GM23338 (cell line): ENCODE measurements at regions not wholly inside any gene's neighbourhood (a gene's known extent, or its start where the extent isn't known, plus 50 kb on each side); places are given as distances from the start of the nearest gene placed in this dataset.

Experiments used
- ATAC-seq: fragments of 200-7000 bp; cut with Tn5 transposase; 3 replicates; pipeline ENCODE4 v1.9.1; 2020
- DNase-seq: peaks from one replicate; pipeline ENCODE4 v3.0.0-alpha.2; 2015; ENCODE audit warnings: low spot score
- H2AFZ ChIP-seq: fragments of 200-600 bp; sonication (generic); 2 replicates; pipeline ENCODE4 v1.8.0; 2016; ENCODE audit warnings: antibody characterized with exemption, mild to moderate bottlenecking, moderate library complexity
- H3F3A ChIP-seq: fragments of 200-600 bp; sonication (generic); replicated peaks from 2 replicates; pipeline ENCODE4 v1.8.0; 2017; ENCODE audit warnings: antibody characterized with exemption, mixed run types, low read depth
- H3K27ac ChIP-seq: fragments of 200-600 bp; sonication (generic); 2 replicates; pipeline ENCODE4 v1.6.1; 2016; ENCODE audit warnings: low read depth
- H3K27me3 ChIP-seq: fragments of 200-600 bp; sonication (generic); 2 replicates; pipeline ENCODE4 v1.8.0; 2016; ENCODE audit warnings: mild to moderate bottlenecking, mixed run types, moderate library complexity; ENCODE audit not compliant: insufficient read depth
- H3K36me3 ChIP-seq: fragments of 200-600 bp; sonication (generic); 2 replicates; pipeline ENCODE4 v1.8.0; 2016; ENCODE audit warnings: mild to moderate bottlenecking; ENCODE audit not compliant: insufficient read depth
- H3K4me1 ChIP-seq: fragments of 200-600 bp; sonication (generic); 2 replicates; pipeline ENCODE4 v1.8.0; 2016; ENCODE audit warnings: mild to moderate bottlenecking, moderate library complexity; ENCODE audit not compliant: insufficient read depth
- H3K4me2 ChIP-seq: fragments of 200-600 bp; sonication (generic); 2 replicates; pipeline ENCODE4 v1.7.1; 2017; ENCODE audit warnings: mixed run types
- H3K4me3 ChIP-seq: fragments of 200-600 bp; sonication (generic); 2 replicates; pipeline ENCODE4 v1.6.1; 2016; ENCODE audit warnings: mixed run types
- H3K79me2 ChIP-seq: fragments of 200-600 bp; sonication (generic); replicated peaks from 2 replicates; pipeline ENCODE4 v1.8.0; 2017; ENCODE audit warnings: mild to moderate bottlenecking; ENCODE audit not compliant: insufficient read depth
- H3K9me2 ChIP-seq: fragments of 200-600 bp; sonication (generic); 2 replicates; pipeline ENCODE4 v1.8.0; 2017; ENCODE audit not compliant: insufficient read depth
- H4K20me1 ChIP-seq: fragments of 200-600 bp; sonication (generic); replicated peaks from 2 replicates; pipeline ENCODE4 v1.8.0; 2017; ENCODE audit warnings: mild to moderate bottlenecking; ENCODE audit not compliant: insufficient read depth
- H3K27ac Mint-ChIP-seq: 2 replicates; pipeline ENCODE4 v1.8.0; 2020; ENCODE audit warnings: inconsistent platforms, mild to moderate bottlenecking, moderate library complexity, mixed read lengths
- H3K27me3 Mint-ChIP-seq: 3 replicates; pipeline ENCODE4 v1.8.0; 2022; ENCODE audit warnings: low read depth, mild to moderate bottlenecking, moderate library complexity, mixed read lengths, inconsistent platforms; ENCODE audit not compliant: insufficient read depth, poor library complexity
- H3K36me3 Mint-ChIP-seq: 3 replicates; pipeline ENCODE4 v1.8.0; 2021; ENCODE audit warnings: low read depth, mild to moderate bottlenecking, inconsistent platforms, moderate library complexity, mixed read lengths
- H3K4me1 Mint-ChIP-seq: 3 replicates; pipeline ENCODE4 v1.8.0; 2020; ENCODE audit warnings: mild to moderate bottlenecking, inconsistent platforms, mixed read lengths
- H3K4me3 Mint-ChIP-seq: 3 replicates; pipeline ENCODE4 v1.8.0; 2021; ENCODE audit warnings: moderate library complexity, mild to moderate bottlenecking, inconsistent platforms, mixed read lengths
- H3K9me3 Mint-ChIP-seq: 3 replicates; pipeline ENCODE4 v1.8.0; 2020; ENCODE audit warnings: moderate library complexity, mild to moderate bottlenecking, inconsistent platforms, mixed read lengths
- CREB1 ChIP-seq: fragments of 250-450 bp; sonication (Bioruptor Pico); IDR thresholded peaks from 2 replicates; pipeline ENCODE4 v1.5.0; 2020; ENCODE audit warnings: low read depth, mild to moderate bottlenecking, moderate library complexity
- ETS1 ChIP-seq: IDR thresholded peaks from 2 replicates; pipeline ENCODE4 v1.6.1; 2016; ENCODE audit warnings: antibody characterized with exemption
- EZH2 ChIP-seq: fragments of 200-600 bp; sonication (generic); IDR thresholded peaks from one replicate; pipeline ENCODE4 v1.8.0; 2017; ENCODE audit warnings: antibody characterized with exemption, mild to moderate bottlenecking, low read depth; ENCODE audit not compliant: unreplicated experiment
- EZH2phosphoT487 ChIP-seq: fragments of 200-600 bp; sonication (generic); IDR thresholded peaks from one replicate; pipeline ENCODE4 v1.8.1; 2018; ENCODE audit warnings: antibody characterized with exemption; ENCODE audit not compliant: unreplicated experiment
- NANOG ChIP-seq: IDR thresholded peaks from 2 replicates; pipeline ENCODE4 v1.6.1; 2016; ENCODE audit warnings: antibody characterized with exemption, borderline replicate concordance
- REST ChIP-seq: IDR thresholded peaks from one replicate; pipeline ENCODE4 v1.6.1; 2018; ENCODE audit warnings: antibody characterized with exemption; ENCODE audit not compliant: unreplicated experiment
- STAT1 ChIP-seq: IDR thresholded peaks from one replicate; pipeline ENCODE4 v1.6.1; 2016; ENCODE audit warnings: antibody characterized with exemption; ENCODE audit not compliant: unreplicated experiment
- ZNF114 ChIP-seq: fragments of 250-450 bp; sonication (Bioruptor Pico); IDR thresholded peaks from 2 replicates; pipeline ENCODE4 v1.5.0; 2020; ENCODE audit warnings: mild to moderate bottlenecking, moderate library complexity
- ZNF331 ChIP-seq: fragments of 250-450 bp; sonication (Bioruptor Pico); IDR thresholded peaks from 2 replicates; pipeline ENCODE4 v1.5.0; 2020; ENCODE audit warnings: low read depth, mild to moderate bottlenecking, moderate library complexity
- ZNF462 ChIP-seq: fragments of 250-450 bp; sonication (Bioruptor Pico); IDR thresholded peaks from 2 replicates; pipeline ENCODE4 v1.5.0; 2020; ENCODE audit warnings: mild to moderate bottlenecking, moderate library complexity

GRCh38 chr4:111323916-111324315 lies 701.0 kb upstream of the PITX2 start (continued):
- TF ChIP-seq ZNF462 (no peak), NANOG (no peak), ZNF331 (CRISPR knock-in tag) (no peak), EZH2 (no peak), EZH2phosphoT487 (no peak), CREB1 (CRISPR knock-in tag) (no peak), ETS1 (no peak), ZNF114 (CRISPR knock-in tag) (no peak)

GRCh38 chr4:111326450-111326849 lies 703.6 kb upstream of the PITX2 start:
- 0 out of 2 replicates have a peak overlapping the region, but pooled peaks have one; percentile 14 for H2AFZ ChIP-seq
- H3K27ac ChIP-seq, result no peak overlapping the region
- H3K27me3 Mint-ChIP-seq, result peaks cover 2% of the 10 kb centered on the region
- DNase-seq (no peak), ATAC-seq (no peak)
- H3K36me3 ChIP-seq, result no peaks in the 10 kb centered on the region
- H4K20me1 ChIP-seq, result no peaks in the 10 kb centered on the region
- H3K9me3 Mint-ChIP-seq, result no peaks in the 10 kb centered on the region
- H3K9me2 ChIP-seq, result 0 out of 2 replicates have a peak, but pooled peaks cover 2% of the 10 kb centered on the region
- no peak overlapping the region for H3K4me3 Mint-ChIP-seq
- no peaks in the 10 kb centered on the region for H3K4me1 ChIP-seq
- H3K4me3 ChIP-seq, result no peak overlapping the region
- no peaks in the 10 kb centered on the region for H3K4me1 Mint-ChIP-seq
- H3K4me2 ChIP-seq, result no peak overlapping the region
- 0 out of 2 replicates have a peak overlapping the region, but pooled peaks have one; percentile 2 for H3K27ac Mint-ChIP-seq
- H3K36me3 Mint-ChIP-seq, result no peaks in the 10 kb centered on the region
- H3K27me3 ChIP-seq, result no peaks in the 10 kb centered on the region
- H3K79me2 ChIP-seq, result no peaks in the 10 kb centered on the region
- H3F3A ChIP-seq, result no peaks in the 10 kb centered on the region
- TF ChIP-seq NANOG, result no peak
- no peak for TF ChIP-seq EZH2
- TF ChIP-seq CREB1 (CRISPR knock-in tag), result no peak
- no peak for TF ChIP-seq EZH2phosphoT487
- no peak for TF ChIP-seq STAT1
- TF ChIP-seq ZNF114 (CRISPR knock-in tag), result no peak
- no peak for TF ChIP-seq REST
